MCF 10A (cell line): ENCODE measurements at regions not wholly inside any gene's neighbourhood (a gene's known extent, or its start where the extent isn't known, plus 50 kb on each side); places are given as distances from the start of the nearest gene placed in this dataset.

Experiments
- BruUV-seq: library from RNA; stranded (reverse); fragments of 400-500 nt; replicated peaks from 2 replicates; lab custom pipeline; 2021; lab: Mats Ljungman, UMichigan
- CTCF ChIA-PET: fragments of 300-600 bp; sonication (Branson Sonifier 250); formaldehyde crosslinking; extraction: SDS; loops from one replicate; lab custom pipeline; 2021; ENCODE audit warnings: antibody characterized with exemption, inconsistent platforms; lab: Yijun Ruan, JAX
- POLR2A ChIA-PET: fragments of 300-600, 350-650 bp; sonication (Branson Sonifier 250); formaldehyde crosslinking; extraction: SDS; loops from one replicate; lab custom pipeline; 2020; ENCODE audit warnings: antibody characterized with exemption, inconsistent platforms; lab: Yijun Ruan, JAX
- DNase-seq: peaks from one replicate; pipeline ENCODE4 v3.0.0-alpha.2; 2018; ENCODE audit not compliant: unreplicated experiment
- H3K27ac Mint-ChIP-seq: one replicate; pipeline ENCODE4 v1.8.0; 2022; ENCODE audit warnings: mild to moderate bottlenecking, low read depth, mixed read lengths; ENCODE audit not compliant: unreplicated experiment
- H3K27me3 Mint-ChIP-seq: one replicate; pipeline ENCODE4 v1.8.0; 2022; ENCODE audit warnings: mixed read lengths; ENCODE audit not compliant: insufficient read depth, unreplicated experiment
- H3K36me3 Mint-ChIP-seq: one replicate; pipeline ENCODE4 v1.8.0; 2022; ENCODE audit warnings: mild to moderate bottlenecking, moderate library complexity, mixed read lengths; ENCODE audit not compliant: insufficient read depth, unreplicated experiment
- H3K4me1 Mint-ChIP-seq: one replicate; pipeline ENCODE4 v1.8.0; 2022; ENCODE audit warnings: mixed read lengths; ENCODE audit not compliant: insufficient read depth, unreplicated experiment
- H3K4me3 Mint-ChIP-seq: one replicate; pipeline ENCODE4 v1.8.0; 2022; ENCODE audit warnings: mild to moderate bottlenecking, moderate library complexity, mixed read lengths; ENCODE audit not compliant: unreplicated experiment
- H3K9me3 Mint-ChIP-seq: one replicate; pipeline ENCODE4 v1.8.0; 2022; ENCODE audit warnings: mixed read lengths; ENCODE audit not compliant: unreplicated experiment
- CTCF ChIP-seq: fragments of 200-600 bp; IDR thresholded peaks from one replicate; pipeline ENCODE4 v1.8.0; 2022; ENCODE audit warnings: antibody characterized with exemption, mild to moderate bottlenecking; ENCODE audit not compliant: unreplicated experiment
- intact Hi-C: fragments of 100-400 bp; cut with micrococcal nuclease; formaldehyde crosslinking; loops from 2 replicates; pipeline ENCODE4 v1.14.1; 2022

- Mint-ChIP-seq H3K9me3 (no peaks in the 10 kb centered on the region), H3K27me3 (no peaks in the 10 kb centered on the region), H3K27ac (no peak overlapping the region), H3K4me3 (no peak overlapping the region), H3K4me1 (peaks cover 16% of the 10 kb centered on the region), H3K36me3 (peaks cover 5% of the 10 kb centered on the region)
- POLR2A ChIA-PET: interaction anchor here (0.6 to 2.2 kb wide), 3 partner anchors 9 to 19 kb away, joined by 3 to 11 read pairs (median 4); no protein-coding TSS in a partner anchor
- no peak for DNase-seq
- no peak for TF ChIP-seq CTCF
- intact Hi-C loops: no loop called here
- CTCF ChIA-PET: interaction anchor here (0.8 to 1.7 kb wide), 3 partner anchors 50 to 339 kb away, joined by 3 to 5 read pairs (median 4); no protein-coding TSS in a partner anchor
- BruUV-seq: no TSS peak
These were observed 99.8 kb upstream of the PTPN1 start for GRCh38 chr20:50410343-50410742.

- POLR2A ChIA-PET: interaction anchor here (0.7 to 1.3 kb wide), 3 partner anchors 78 to 217 kb away, joined by 3 to 4 read pairs (median 4); no protein-coding TSS in a partner anchor
- CTCF ChIA-PET: interaction anchor here (0.7 to 1.7 kb wide), 4 partner anchors 15 to 221 kb away, joined by 3 to 4 read pairs (median 4); no protein-coding TSS in a partner anchor
- BruUV-seq: no TSS peak
- Mint-ChIP-seq H3K27me3 (no peaks in the 10 kb centered on the region), H3K9me3 (no peaks in the 10 kb centered on the region), H3K36me3 (peaks cover 16% of the 10 kb centered on the region), H3K27ac (peak overlapping the region; percentile 96), H3K4me1 (peaks cover 27% of the 10 kb centered on the region), H3K4me3 (no peak overlapping the region)
- no peak for TF ChIP-seq CTCF
- intact Hi-C loops: no loop called here
- DNase-seq: no peak
These were observed 98.1 kb upstream of the PTPN1 start for GRCh38 chr20:50412069-50412468.

GRCh38 chr20:50412499-50412898 lies 97.7 kb upstream of the PTPN1 start:
- BruUV-seq: no TSS peak
- DNase-seq: no peak
- TF ChIP-seq CTCF: no peak
- intact Hi-C loops: no loop called here
- CTCF ChIA-PET: interaction anchor here (0.6 to 1.2 kb wide), 8 partner anchors 10 to 280 kb away, joined by 3 to 7 read pairs (median 3); no protein-coding TSS in a partner anchor
- no peak overlapping the region for H3K4me3 Mint-ChIP-seq
- peaks cover 16% of the 10 kb centered on the region for H3K36me3 Mint-ChIP-seq
- POLR2A ChIA-PET: interaction anchor here (0.7 to 1.3 kb wide), 13 partner anchors 30 to 246 kb away, joined by 3 to 7 read pairs (median 4); no protein-coding TSS in a partner anchor
- H3K27ac Mint-ChIP-seq: peak overlapping the region; percentile 96
- no peaks in the 10 kb centered on the region for H3K27me3 Mint-ChIP-seq
- peaks cover 27% of the 10 kb centered on the region for H3K4me1 Mint-ChIP-seq
- no peaks in the 10 kb centered on the region for H3K9me3 Mint-ChIP-seq

GRCh38 chr20:50413088-50413500 lies 97.1 kb upstream of the PTPN1 start:
- POLR2A ChIA-PET: interaction anchor here (0.6 to 4.1 kb wide), 18 partner anchors 31 to 247 kb away, joined by 3 to 21 read pairs (median 4); partner anchors contain the start of gene PTPN1
- Mint-ChIP-seq H3K4me3 (no peak overlapping the region), H3K9me3 (no peaks in the 10 kb centered on the region), H3K4me1 (peaks cover 33% of the 10 kb centered on the region), H3K27me3 (no peaks in the 10 kb centered on the region), H3K27ac (peak overlapping the region; percentile 96), H3K36me3 (peaks cover 16% of the 10 kb centered on the region)
- CTCF ChIA-PET: interaction anchor here (0.6 to 1.4 kb wide), 11 partner anchors 9 to 280 kb away, joined by 3 to 7 read pairs (median 3); no protein-coding TSS in a partner anchor
- intact Hi-C loops: no loop called here
- no peak for TF ChIP-seq CTCF
- BruUV-seq: no TSS peak
- DNase-seq: peak; percentile 98
